Globus pallidus (tissue), 1 donor: ENCODE measurements at regions not wholly inside any gene's neighbourhood (a gene's known extent, or its start where the extent isn't known, plus 50 kb on each side); places are given as distances from the start of the nearest gene placed in this dataset.

Experiments
- DNase-seq: peaks from one replicate; pipeline ENCODE4 v3.0.0-alpha.2; 2015; ENCODE audit warnings: low spot score

GRCh38 chr18:24937639-24938275 is 414.2 kb downstream of the ZNF521 start:
- peak; percentile 50 for DNase-seq

DNA sequence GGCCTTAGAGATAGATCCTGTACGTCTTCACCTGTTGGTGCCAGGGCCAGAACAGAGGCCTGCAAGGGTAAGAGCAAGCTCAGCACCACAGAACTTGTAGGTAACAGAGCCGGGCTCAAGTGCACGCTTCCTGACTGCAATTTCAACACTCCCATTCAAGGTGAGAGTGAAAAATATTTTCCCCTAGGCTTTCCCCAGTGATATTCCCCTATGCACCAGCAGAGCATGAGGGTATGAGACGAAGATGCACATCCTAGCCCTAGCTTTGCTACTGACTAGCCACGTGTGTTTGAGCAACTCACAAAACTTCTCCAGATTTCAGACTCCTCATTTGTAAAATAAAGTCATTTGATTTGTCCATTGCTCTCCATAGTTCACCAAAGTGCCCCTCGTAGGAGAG is 411.6 kb downstream of the ZNF521 start:
- DNase-seq = no peak

DNA sequence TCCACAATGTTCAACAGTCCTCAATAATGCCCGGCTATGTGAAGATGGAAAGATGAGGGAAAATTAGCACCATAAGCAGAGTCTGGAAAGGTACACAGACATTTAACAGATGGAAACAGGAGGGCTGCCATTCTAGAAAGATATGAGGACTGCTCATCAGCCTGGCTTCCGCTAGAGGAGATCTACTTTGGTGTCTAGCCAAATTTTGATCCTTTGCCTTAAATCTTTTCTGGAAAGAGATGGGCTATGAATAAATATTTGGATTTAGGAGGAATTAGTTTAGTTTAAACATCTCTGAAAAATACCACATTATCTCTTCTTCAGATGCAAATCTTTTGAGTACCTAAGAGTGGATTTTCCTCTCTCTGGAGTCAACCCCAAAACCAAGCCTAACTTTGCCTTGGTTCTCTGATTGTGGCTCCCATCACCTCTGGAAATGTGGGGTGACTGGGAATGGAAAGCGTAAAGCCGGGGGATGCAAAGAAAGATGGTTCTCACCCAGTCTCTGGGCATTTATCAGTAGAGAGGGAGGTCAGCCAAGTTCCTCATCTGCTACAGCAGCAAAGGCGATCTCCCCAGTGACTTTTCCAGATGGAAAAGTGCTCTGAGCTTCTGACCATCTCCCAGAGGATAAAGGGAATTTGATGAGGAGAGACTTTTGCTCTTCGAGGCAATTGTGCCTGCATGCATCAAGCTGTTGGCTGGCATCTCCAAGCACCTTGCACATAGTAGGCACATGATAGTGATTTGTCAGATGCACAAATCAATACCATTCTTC is 410.6 kb downstream of the ZNF521 start:
- DNase-seq = no peak

GRCh38 chr18:24942144-24942543 is 409.8 kb downstream of the ZNF521 start:
- no peak for DNase-seq

- no peak for DNase-seq
These were observed 404.3 kb downstream of the ZNF521 start for GRCh38 chr18:24947521-24948305.

DNA sequence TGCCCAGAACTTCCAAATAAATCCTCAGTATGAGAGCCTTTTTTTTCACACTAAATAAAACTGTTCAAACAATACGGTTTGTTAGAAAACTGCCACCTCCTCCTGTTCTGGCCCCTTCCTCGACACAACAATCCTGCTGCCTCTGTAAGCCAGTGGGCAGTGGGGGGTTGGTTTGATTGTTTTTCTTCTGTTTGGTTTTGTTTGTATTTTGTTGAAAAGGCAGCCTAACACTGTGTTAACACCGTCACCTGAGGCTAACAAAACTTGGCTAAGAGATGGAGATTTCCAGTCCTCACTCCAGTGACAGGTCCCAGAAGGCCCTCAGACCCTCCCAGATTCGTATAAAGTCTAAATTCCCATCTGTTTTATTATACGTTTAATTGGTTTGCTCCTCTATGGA is 402.1 kb downstream of the ZNF521 start:
- DNase-seq = no peak

DNA sequence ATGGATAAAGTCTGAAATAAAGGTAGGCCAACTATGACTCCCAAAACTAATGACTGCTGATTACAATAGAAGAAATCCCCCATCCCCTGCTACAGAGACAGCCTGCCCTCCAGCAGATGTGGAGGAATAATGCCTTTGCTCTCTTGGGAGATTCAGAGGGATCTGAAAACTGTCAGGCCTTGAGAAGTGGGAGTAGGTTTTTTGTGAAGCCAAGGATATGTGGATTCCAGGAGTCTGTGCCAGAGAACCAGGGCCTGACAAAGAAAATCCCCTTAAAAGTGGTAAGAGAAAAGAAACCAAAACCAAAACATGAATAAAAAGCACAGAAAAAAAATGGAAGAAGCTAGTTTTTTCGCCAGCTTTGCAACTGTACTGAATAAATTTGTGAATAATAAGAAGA is 397.6 kb downstream of the ZNF521 start:
- no peak for DNase-seq

DNA sequence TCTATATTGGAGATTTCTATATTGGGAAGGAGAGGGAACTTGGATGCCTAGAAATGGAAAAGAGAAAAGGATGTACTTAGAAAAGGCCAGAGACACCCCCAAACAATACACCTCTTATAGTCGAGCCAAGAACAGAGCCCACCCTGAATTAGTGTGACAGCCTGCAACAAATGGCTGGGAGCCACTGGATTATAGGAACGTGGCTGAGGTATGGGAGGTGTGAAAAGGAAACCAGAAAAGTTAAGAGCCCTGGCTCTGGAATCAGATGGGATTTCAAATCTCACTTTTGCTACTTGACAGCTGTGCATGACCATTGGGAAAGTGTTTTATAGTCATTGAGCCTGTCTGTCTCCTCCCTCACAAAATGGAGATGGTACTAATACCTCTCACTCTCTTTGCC is 394.0 kb downstream of the ZNF521 start:
- no peak for DNase-seq

- no peak for DNase-seq
These were observed 392.9 kb downstream of the ZNF521 start for GRCh38 chr18:24959051-24959476.

DNA sequence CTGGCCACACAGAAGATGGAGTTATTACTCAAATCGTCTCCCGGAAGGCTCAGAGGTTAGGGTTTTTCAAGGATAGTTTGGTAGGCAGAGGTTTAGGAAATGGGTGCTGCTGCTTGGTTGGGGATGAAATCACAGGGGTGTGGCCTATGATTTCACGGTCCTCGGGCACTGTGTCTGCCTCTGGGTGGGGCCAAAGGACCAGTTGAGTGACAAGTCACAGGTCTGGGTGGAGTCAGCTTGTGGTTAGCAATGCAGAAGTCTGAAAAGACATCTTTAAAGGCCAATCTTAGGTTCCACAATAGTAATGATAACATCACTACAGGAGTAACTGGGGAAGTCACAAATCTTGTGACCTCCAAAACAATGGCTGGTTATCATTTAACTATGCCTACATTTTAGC is 387.8 kb downstream of the ZNF521 start:
- no peak for DNase-seq

DNA sequence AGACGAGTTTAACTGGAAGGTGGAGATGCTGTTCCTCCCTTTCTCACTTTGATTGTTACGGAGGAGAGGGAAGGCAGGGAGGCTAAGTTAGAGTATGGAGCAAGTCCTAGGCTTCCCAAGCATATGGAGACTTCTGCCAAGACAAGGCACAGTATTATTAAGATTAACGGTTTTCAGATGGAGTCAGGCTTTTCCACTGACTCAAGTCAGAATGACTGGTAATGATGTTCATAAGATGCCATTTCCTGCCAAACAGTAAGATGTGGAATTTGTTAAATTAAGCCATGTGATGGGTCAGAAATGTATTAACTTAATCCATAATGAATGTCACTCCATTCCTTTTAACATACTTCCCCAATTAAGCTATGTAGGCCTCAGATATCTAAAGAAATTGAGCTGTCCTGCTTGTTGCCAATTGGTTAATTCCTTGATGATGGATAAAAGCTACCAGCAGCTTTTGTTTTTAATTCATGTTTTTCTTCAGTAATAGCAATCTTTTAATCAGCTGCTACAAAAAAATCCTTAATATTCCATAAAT is 383.7 kb downstream of the ZNF521 start:
- DNase-seq = no peak

DNA sequence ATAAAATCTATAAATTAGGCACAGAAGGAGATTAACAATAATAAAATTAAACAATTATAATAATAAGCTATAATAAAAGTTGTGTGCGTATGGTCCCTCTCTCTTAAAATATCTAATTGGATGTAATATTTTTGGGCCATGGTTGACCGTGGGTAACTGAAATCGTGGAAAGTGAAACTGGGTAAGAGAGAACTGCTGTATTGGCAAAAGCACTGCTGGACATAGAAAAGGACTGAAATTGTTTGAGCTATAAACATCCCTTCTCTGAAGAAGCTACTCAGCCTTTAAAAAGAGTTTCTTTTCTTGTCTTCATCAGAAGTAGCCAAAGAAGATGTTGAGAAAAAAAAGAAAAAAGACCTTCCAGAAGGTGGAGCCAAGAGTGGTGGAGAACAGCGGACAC is 379.4 kb downstream of the ZNF521 start:
- DNase-seq = no peak

- no peak for DNase-seq
These were observed 377.5 kb downstream of the ZNF521 start for GRCh38 chr18:24974431-24974830.

GRCh38 chr18:24975496-24976372 is 376.2 kb downstream of the ZNF521 start:
- no peak for DNase-seq

GRCh38 chr18:24976502-24976901 is 375.5 kb downstream of the ZNF521 start:
- no peak for DNase-seq

GRCh38 chr18:24979235-24979634 is 372.7 kb downstream of the ZNF521 start:
- no peak for DNase-seq

GRCh38 chr18:24982831-24983230 is 369.1 kb downstream of the ZNF521 start:
- DNase-seq = no peak

DNA sequence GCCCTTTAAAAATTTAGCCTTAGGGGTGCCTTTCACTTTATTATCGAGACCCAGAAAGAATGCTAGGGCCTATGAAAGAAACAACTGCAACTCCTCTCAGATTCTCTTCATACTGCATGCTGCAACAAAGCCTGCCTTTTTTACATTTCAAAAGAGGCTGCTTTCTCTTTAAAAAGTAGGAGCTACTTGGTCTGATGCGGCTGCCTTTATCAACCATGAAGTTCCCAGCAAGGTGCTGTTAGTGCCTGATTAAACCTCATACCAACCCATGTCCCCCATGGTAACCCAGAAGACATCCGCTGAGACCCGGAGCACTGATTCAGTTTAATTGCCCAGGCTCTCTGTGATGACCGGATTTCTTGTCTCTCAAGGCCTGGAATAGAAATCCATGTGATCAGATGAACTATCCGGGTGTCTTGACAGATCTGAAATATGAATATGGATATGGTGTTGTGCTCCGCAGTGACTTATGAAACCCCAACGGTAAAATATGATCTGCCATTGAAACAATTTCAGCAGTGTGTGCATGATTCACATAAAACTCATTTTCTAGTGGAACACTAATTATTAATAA is 368.3 kb downstream of the ZNF521 start:
- DNase-seq = no peak

GRCh38 chr18:24985586-24985985 is 366.4 kb downstream of the ZNF521 start:
- DNase-seq = no peak

GRCh38 chr18:24986666-24987302 is 365.2 kb downstream of the ZNF521 start:
- no peak for DNase-seq
